ENCODE measurements at regions not wholly inside any gene's neighbourhood (a gene's known extent, or its start where the extent isn't known, plus 50 kb on each side); places are given as distances from the start of the nearest gene placed in this dataset.

DNA sequence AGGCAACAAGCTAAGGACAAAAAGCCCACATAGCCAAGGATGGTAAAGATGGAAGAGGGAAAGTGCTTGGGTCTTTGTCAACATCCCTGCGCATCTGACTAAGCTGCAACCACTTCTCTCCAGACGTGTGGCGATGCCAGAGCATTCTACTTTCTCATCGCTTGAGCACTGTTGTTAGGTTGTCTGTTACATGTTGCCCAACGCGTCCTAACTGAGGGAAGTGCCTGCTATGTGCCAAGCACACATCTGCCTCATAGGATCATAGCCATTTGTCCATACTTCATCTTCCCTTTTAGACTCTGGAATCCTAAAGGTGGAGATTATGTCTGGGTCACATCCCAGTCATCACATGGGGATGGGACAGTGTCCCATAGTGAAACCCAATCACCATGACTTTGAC is 464.9 kb downstream of the MATN1 start:
- TF ChIP-seq, protein P1, sequence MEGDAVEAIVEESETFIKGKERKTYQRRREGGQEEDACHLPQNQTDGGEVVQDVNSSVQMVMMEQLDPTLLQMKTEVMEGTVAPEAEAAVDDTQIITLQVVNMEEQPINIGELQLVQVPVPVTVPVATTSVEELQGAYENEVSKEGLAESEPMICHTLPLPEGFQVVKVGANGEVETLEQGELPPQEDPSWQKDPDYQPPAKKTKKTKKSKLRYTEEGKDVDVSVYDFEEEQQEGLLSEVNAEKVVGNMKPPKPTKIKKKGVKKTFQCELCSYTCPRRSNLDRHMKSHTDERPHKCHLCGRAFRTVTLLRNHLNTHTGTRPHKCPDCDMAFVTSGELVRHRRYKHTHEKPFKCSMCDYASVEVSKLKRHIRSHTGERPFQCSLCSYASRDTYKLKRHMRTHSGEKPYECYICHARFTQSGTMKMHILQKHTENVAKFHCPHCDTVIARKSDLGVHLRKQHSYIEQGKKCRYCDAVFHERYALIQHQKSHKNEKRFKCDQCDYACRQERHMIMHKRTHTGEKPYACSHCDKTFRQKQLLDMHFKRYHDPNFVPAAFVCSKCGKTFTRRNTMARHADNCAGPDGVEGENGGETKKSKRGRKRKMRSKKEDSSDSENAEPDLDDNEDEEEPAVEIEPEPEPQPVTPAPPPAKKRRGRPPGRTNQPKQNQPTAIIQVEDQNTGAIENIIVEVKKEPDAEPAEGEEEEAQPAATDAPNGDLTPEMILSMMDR (IDR thresholded peaks at IDR 0.05; ENCODE audit: low read depth, low read length), result no peak

DNA sequence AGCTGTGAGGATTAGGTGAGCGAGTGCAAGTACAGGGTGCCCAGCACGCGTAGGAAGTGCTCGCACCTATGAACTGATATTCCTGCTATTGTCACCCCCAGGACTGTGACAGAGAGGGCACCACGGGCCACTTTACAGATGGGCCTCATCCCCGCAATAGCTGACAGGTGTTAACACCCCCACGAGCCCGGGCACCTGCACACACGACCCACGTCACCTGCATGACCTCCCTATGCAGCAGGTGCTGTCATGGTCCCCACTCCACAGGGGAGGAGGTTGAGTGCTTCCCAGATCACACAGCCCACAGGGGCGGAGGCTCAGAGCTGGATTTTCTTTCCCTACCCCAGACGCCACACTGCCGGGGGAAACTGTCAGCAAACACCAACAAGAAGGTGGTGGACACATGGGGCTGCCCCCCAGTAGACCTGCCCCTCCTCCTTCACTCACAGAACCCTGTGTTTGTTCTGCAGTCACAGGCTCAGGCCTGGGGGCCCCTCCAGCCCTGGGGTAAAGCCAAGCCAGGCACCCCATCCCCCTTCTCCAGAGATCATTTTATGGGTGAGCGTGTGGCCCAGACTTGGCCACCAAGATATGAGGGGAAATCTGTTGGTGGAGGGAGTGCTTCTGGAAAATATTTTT is 465.5 kb downstream of the MATN1 start:
- TF ChIP-seq, protein P1 (IDR thresholded peaks at IDR 0.05; ENCODE audit: low read depth, low read length), result no peak
- no peak overlapping the region for H3K4me3 ChIP-seq (ENCODE audit: low read depth, low read length)

More for the DNA sequence above, 464.9 kb downstream of the MATN1 start:
- no peak overlapping the region for H3K4me3 ChIP-seq (ENCODE audit: low read depth, low read length)

DNA sequence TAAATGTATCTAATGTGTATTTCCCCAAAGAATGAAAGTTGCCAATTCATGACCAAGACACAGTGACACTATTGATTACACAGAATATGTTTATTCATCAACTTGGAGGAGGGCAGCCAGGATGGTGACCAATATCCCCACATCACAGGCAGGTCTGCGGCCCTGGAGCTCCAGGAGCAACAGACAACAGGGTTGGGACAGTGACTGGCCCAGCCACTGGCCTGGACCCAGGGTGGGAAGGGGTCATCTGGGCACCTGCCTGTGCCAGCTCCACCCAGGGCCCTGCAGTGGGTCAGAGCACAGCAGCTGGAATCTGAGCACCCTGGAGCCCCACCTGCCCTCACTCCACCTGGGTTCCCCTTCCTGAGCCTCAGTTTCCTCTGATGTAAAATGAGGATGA is 466.1 kb downstream of the MATN1 start:
- no peak overlapping the region for H3K4me3 ChIP-seq (ENCODE audit: low read depth, low read length)
- TF ChIP-seq, protein P1 (IDR thresholded peaks at IDR 0.05; ENCODE audit: low read depth, low read length), result no peak

DNA sequence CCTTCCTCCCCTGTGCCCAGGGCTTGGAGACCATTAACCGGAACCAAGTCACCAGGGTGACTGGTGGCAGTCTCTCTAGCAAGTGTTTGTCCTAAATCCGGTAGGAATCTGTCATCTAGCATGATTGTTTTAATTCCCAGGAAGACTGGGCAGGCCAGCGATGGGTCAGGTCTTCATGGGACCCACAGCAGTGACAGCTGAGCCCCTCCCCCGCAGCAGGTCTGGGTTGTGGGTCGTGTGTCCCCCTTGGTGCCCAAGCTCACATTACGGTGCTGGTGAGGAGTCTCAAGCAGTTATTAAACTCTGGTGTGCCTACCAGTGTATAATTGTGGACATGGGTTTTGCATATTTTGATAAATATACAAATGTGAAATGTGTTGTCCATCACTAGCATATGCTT is 466.5 kb downstream of the MATN1 start:
- no peak overlapping the region for H3K4me3 ChIP-seq (ENCODE audit: low read depth, low read length)
- TF ChIP-seq, protein P1 (IDR thresholded peaks at IDR 0.05; ENCODE audit: low read depth, low read length), result no peak

DNA sequence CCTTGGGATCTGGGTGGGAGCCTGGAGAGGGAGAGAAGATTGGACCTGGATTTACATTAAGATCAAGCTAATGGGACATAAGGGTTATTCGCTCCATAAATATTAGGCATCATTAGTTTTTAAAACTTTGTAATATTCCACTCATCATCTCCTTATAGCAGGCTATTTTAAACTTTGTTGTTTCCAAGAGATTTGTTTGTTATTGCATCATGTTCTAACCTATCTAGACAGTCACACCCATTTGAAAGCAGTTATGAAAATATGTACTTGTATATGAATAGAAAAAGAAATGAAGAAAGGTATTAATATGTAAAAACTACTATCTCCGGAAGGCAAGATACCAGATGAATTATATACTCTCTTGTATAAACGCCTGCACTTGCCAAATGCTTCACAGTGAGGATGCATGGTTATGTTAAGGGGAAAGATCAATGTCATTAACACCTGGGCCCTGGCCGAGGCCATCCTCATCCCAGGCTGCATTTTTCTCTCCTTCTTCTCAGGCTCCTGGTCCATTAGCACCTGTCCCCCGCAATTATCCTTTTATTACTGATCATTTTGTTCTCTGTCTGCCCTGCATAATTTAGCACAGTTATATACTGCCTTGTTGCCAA is 468.2 kb downstream of the MATN1 start:
- H3K4me3 ChIP-seq (ENCODE audit: low read depth, low read length), result no peak overlapping the region
- TF ChIP-seq, protein P1 (IDR thresholded peaks at IDR 0.05; ENCODE audit: low read depth, low read length), result no peak

DNA sequence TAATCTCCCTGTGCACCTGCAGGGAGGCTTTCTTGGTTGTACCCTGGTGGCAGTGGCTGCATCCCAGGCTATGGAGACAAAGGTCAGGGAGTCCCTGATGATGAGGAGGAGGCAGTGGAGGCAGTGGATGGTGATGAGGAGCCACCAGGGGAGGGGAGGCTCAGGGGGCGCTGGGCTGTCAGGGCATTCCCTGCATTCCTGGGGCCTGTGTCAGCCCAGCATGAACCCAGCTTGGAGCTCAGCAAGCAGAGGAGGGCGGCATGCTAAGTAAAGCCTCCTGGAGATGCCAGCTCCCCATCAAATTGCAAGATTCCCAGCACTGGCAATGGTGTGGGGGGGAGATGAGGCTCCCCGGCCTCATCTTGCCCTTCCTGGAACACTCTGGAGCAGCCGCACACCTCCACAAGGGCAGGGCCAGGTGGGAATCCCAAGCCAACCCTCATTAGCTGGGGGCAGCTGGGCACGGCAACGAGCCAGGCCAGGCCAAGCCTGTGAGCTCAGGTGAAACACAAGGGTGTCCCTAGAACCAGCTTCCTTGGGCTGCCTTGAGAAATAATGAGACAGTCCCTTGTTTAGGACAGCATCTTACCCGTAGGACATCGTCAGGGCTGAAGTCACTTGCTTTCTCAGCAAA is 469.5 kb downstream of the MATN1 start:
- H3K4me3 ChIP-seq (ENCODE audit: low read depth, low read length), result no peak overlapping the region
- TF ChIP-seq, protein P1 (IDR thresholded peaks at IDR 0.05; ENCODE audit: low read depth, low read length), result no peak

DNA sequence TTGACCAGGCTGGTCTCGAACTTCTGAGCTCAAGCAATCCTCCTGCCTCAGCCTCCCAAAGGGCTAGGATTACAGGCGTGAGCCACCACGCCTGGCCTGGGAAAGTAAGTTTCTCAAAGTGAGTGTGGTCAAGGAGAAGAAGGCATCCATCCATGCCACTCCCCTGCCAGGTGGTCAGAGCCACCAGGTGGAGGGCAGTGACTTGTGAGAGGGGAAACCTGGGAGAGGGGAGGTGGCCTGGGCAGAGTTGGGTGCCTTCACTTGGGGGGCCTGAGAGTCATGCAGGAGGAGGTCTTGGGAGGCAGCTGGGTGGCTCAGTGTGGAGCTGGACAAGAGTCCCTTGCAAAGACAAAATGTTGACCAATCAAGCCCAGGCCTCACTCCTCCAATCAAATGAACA is 470.0 kb downstream of the MATN1 start:
- TF ChIP-seq, protein P1 (IDR thresholded peaks at IDR 0.05; ENCODE audit: low read depth, low read length), result no peak
- no peak overlapping the region for H3K4me3 ChIP-seq (ENCODE audit: low read depth, low read length)

All from WI38 (cell line).